Nephron (organoid): ENCODE measurements at regions not wholly inside any gene's neighbourhood (a gene's known extent, or its start where the extent isn't known, plus 50 kb on each side); places are given as distances from the start of the nearest gene placed in this dataset.

Experiments used
- H3K27ac Mint-ChIP-seq, 3 experiments: 2 replicates each; pipeline ENCODE4 v1.8.0; 2020; ENCODE audit warnings: mixed read lengths in 3 of 3, mild to moderate bottlenecking in 2 of 3, moderate library complexity in 1 of 3
- H3K27me3 Mint-ChIP-seq: 2 replicates; pipeline ENCODE4 v1.8.0; 2021; ENCODE audit warnings: low read depth, mild to moderate bottlenecking, moderate library complexity, mixed read lengths
- H3K36me3 Mint-ChIP-seq: 2 replicates; pipeline ENCODE4 v1.8.0; 2020; ENCODE audit warnings: low read depth, mixed read lengths
- H3K4me1 Mint-ChIP-seq: 2 replicates; pipeline ENCODE4 v1.8.0; 2020; ENCODE audit warnings: mixed read lengths
- H3K4me3 Mint-ChIP-seq, 3 experiments: 2 replicates each; pipeline ENCODE4 v1.8.0; 2020; ENCODE audit warnings: mild to moderate bottlenecking in 3 of 3, mixed read lengths in 3 of 3, moderate library complexity in 2 of 3
- H3K9me3 Mint-ChIP-seq: 2 replicates; pipeline ENCODE4 v1.8.0; 2020; ENCODE audit warnings: mixed read lengths
- CTCF ChIP-seq, 3 experiments: fragments of 200-600 bp; sonication (generic); IDR thresholded peaks; one replicate each; pipeline ENCODE4 v1.5.0; 2021; ENCODE audit warnings: antibody characterized with exemption in 3 of 3; ENCODE audit not compliant: unreplicated experiment in 3 of 3

GRCh38 chr5:57842364-57843058 lies 359.9 kb upstream of the ACTBL2 start:
- Mint-ChIP-seq H3K4me3 (no peak overlapping the region), H3K36me3 (no peaks in the 10 kb centered on the region), H3K27ac (peak overlapping the region; percentile 55 to 87 (median 82)), H3K9me3 (no peaks in the 10 kb centered on the region), H3K4me1 (peaks cover 51% of the 10 kb centered on the region), H3K27me3 (no peaks in the 10 kb centered on the region)
- TF ChIP-seq CTCF (IDR thresholded peaks at IDR 0.05; ENCODE audit: unreplicated experiment in 3 of 3), result no peak

DNA sequence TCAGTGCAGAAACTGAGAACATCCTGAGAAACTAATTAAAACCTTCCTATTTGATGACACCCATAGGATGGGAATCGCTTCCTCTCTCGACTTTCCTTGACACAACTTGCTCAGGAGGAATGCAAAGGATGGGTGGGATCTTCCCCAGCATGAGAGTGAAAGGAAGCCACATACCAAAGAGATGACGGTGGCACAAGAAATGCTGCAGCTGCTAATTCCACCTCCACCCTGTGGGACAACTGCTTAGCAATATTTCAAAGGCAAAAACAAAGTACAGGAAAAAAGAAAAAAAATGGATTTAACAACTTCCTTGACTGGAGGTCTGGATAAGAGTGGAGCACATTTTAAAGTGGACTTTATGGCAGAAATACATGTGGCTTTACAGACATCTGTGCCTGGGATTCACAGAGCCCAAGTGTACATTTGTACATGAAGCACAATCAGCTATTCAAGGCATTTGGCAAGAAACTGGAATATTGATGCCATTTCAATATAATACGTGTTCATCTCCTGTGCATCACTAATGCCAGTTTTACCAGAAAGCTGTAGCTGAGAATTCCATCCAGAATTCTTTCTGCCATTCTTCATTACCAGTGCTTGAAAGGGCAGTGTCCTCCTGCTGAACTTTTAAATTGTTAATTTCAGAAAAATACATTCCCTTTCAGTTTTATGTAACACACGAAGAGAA lies 359.2 kb upstream of the ACTBL2 start:
- peak overlapping the region in 2 of 3 experiments; percentile 5 to 34 for H3K4me3 Mint-ChIP-seq
- peaks cover 53% of the 10 kb centered on the region for H3K4me1 Mint-ChIP-seq
- H3K27ac Mint-ChIP-seq, result peak overlapping the region; percentile 55 to 87 (median 82)
- no peaks in the 10 kb centered on the region for H3K9me3 Mint-ChIP-seq
- no peaks in the 10 kb centered on the region for H3K36me3 Mint-ChIP-seq
- TF ChIP-seq CTCF (IDR thresholded peaks at IDR 0.05; ENCODE audit: unreplicated experiment in 3 of 3), result no peak
- H3K27me3 Mint-ChIP-seq, result no peaks in the 10 kb centered on the region

DNA sequence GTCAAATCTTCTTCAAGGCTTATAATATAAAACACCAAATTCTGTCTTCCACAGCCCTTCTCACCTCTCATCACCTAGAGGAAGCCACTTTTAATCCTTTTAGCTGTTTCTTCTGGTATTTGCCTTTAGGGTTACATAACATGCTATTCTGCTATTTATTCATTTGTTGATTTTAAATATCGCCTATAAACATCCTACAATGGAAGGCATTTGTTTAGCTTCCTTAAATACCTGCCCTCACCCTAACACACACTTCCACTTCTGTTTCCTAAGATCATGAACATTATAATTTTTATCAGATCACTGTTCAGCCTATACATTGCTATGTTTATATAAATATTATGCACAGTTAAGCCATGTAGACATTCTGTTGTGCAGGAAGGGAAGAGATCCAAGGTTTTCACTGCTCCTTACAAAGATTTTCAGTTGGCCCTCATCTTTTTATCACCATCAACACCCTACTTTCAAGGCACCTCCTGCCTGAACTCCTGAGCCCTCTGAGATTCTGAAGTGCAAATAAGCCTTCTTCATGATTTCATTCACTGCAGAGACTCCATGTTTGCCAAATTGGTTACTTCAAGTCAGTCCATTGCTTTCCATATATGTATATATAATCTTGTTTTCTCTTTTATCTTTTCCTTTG lies 356.9 kb upstream of the ACTBL2 start:
- TF ChIP-seq CTCF (IDR thresholded peaks at IDR 0.05; ENCODE audit: unreplicated experiment in 3 of 3), result no peak
- Mint-ChIP-seq H3K36me3 (no peaks in the 10 kb centered on the region), H3K27ac (peak overlapping the region in 2 of 3 experiments; percentile 26 to 31), H3K4me1 (peaks cover 57% of the 10 kb centered on the region), H3K9me3 (no peaks in the 10 kb centered on the region), H3K4me3 (no peak overlapping the region), H3K27me3 (no peaks in the 10 kb centered on the region)

DNA sequence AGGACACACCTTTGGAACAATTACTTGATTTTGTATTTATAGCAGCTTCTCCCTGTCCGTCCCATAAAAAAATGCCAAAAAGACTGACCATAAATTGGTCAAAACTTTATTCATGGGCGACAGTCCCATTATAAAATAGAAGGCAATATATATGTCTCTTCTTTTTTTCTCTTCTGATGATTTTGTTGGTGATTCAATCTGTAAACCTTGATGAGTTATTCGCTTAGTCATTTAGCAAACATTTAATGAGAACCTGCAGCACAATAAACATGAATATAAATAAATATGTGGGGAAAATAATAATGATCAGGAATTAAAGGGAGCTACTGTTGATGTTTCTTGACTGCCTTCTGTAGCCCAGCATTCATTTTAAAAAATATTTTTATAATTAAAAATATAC lies 356.4 kb upstream of the ACTBL2 start:
- H3K4me3 Mint-ChIP-seq, result no peak overlapping the region

DNA sequence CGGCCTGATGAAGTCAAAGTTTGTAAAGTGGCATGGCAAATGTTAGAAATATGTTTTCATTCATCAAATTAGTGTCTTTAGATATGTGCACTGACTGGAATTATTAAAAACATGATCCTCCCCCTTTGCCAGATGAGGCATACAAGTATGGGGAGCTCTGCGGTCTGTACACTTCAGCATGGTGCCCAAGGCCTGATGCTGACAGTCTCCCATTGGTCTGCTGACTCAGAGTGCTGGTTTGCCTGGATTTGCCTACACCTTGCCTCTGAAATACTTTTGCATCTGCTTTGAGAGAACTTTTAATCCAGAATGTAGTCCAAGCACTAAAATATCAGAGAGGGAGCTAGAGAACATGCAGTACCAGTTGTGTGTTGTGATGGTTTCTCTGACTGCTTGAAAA lies 354.3 kb upstream of the ACTBL2 start:
- no peaks in the 10 kb centered on the region for H3K9me3 Mint-ChIP-seq
- H3K4me1 Mint-ChIP-seq, result peaks cover 43% of the 10 kb centered on the region
- H3K36me3 Mint-ChIP-seq, result no peaks in the 10 kb centered on the region
- TF ChIP-seq CTCF (IDR thresholded peaks at IDR 0.05; ENCODE audit: unreplicated experiment in 3 of 3), result no peak
- H3K27ac Mint-ChIP-seq, result no peak overlapping the region
- H3K27me3 Mint-ChIP-seq, result no peaks in the 10 kb centered on the region
- no peak overlapping the region for H3K4me3 Mint-ChIP-seq

More for the DNA sequence above, 356.4 kb upstream of the ACTBL2 start:
- H3K36me3 Mint-ChIP-seq, result no peaks in the 10 kb centered on the region
- peaks cover 57% of the 10 kb centered on the region for H3K4me1 Mint-ChIP-seq
- H3K9me3 Mint-ChIP-seq, result no peaks in the 10 kb centered on the region
- H3K27ac Mint-ChIP-seq, result peak overlapping the region in 1 of 3 experiments; percentile 26
- H3K27me3 Mint-ChIP-seq, result no peaks in the 10 kb centered on the region
- TF ChIP-seq CTCF (IDR thresholded peaks at IDR 0.05; ENCODE audit: unreplicated experiment in 3 of 3), result no peak
